HepG2 (cell line): ENCODE measurements at regions not wholly inside any gene's neighbourhood (a gene's known extent, or its start where the extent isn't known, plus 50 kb on each side); places are given as distances from the start of the nearest gene placed in this dataset.

Experiments
- CEBPG ChIP-seq: IDR thresholded peaks from 2 replicates; pipeline ENCODE4 v1.6.1; 2016
- CREBL2 ChIP-seq: sonication (generic); formaldehyde crosslinking; IDR thresholded peaks from 2 replicates; pipeline ENCODE4 v1.8.1; 2023; ENCODE audit warnings: missing genetic modification reagents, mild to moderate bottlenecking, borderline replicate concordance
- FOXK2 ChIP-seq: fragments of 450-650 bp; IDR thresholded peaks from 2 replicates; pipeline ENCODE4 v1.6.1; 2016
- IRX3 ChIP-seq: sonication (generic); formaldehyde crosslinking; IDR thresholded peaks from 2 replicates; pipeline ENCODE4 v1.8.1; 2023; ENCODE audit warnings: mild to moderate bottlenecking, low read depth, missing genetic modification reagents, borderline replicate concordance
- NCOA1 ChIP-seq: sonication (generic); formaldehyde crosslinking; IDR thresholded peaks from 2 replicates; pipeline ENCODE4 v1.9.0; 2021; ENCODE audit warnings: missing genetic modification reagents

GRCh38 chr5:133718457-133718856 lies 106.1 kb upstream of the FSTL4 start:
- TF ChIP-seq FOXK2 (no peak), IRX3 (CRISPR knock-in tag) (no peak), CREBL2 (CRISPR knock-in tag) (no peak), NCOA1 (no peak), CEBPG (CRISPR knock-in tag) (no peak)
